ENCODE measurements at regions not wholly inside any gene's neighbourhood (a gene's known extent, or its start where the extent isn't known, plus 50 kb on each side); places are given as distances from the start of the nearest gene placed in this dataset.

GRCh38 chr2:4404363-4404762 is 701.0 kb downstream of the DCDC2C start:
- DNase-seq (no peak), ATAC-seq (no peak)
- Histone ChIP-seq H3K4me1 (ENCODE audit: low read depth) (no peaks in the 10 kb centered on the region), H3K9me3 (peaks cover 39% of the 10 kb centered on the region), H3K4me3 (no peak overlapping the region), H3K36me3 (ENCODE audit: low read depth) (no peaks in the 10 kb centered on the region)
- intact Hi-C loops (cut with DNase I, micrococcal nuclease): no loop called here
- no peak for TF ChIP-seq CTCF (IDR thresholded peaks at IDR 0.05)

- DNase-seq (no peak), ATAC-seq (no peak)
- TF ChIP-seq CTCF (IDR thresholded peaks at IDR 0.05): no peak
- H3K4me3 ChIP-seq: no peak overlapping the region
- no peaks in the 10 kb centered on the region for H3K36me3 ChIP-seq (ENCODE audit: low read depth)
- no peaks in the 10 kb centered on the region for H3K4me1 ChIP-seq (ENCODE audit: low read depth)
- intact Hi-C loops (cut with DNase I, micrococcal nuclease): no loop called here
- H3K9me3 ChIP-seq: peaks cover 42% of the 10 kb centered on the region
These were observed 704.9 kb downstream of the DCDC2C start for GRCh38 chr2:4408321-4408720.

GRCh38 chr2:4412637-4413187 is 709.3 kb downstream of the DCDC2C start:
- TF ChIP-seq CTCF (IDR thresholded peaks at IDR 0.05): no peak
- Histone ChIP-seq H3K36me3 (ENCODE audit: low read depth) (no peaks in the 10 kb centered on the region), H3K9me3 (peaks cover 41% of the 10 kb centered on the region), H3K4me3 (no peak overlapping the region), H3K4me1 (ENCODE audit: low read depth) (no peaks in the 10 kb centered on the region)
- DNase-seq: no peak
- ATAC-seq: no peak
- intact Hi-C loops (cut with DNase I, micrococcal nuclease): no loop called here

- intact Hi-C loops (cut with DNase I, micrococcal nuclease): no loop called here
- Histone ChIP-seq H3K4me1 (ENCODE audit: low read depth) (no peaks in the 10 kb centered on the region), H3K9me3 (peaks cover 54% of the 10 kb centered on the region), H3K4me3 (no peak overlapping the region), H3K36me3 (ENCODE audit: low read depth) (no peaks in the 10 kb centered on the region)
- DNase-seq (no peak), ATAC-seq (no peak)
- no peak for TF ChIP-seq CTCF (IDR thresholded peaks at IDR 0.05)
These were observed 711.8 kb downstream of the DCDC2C start for GRCh38 chr2:4415171-4415570.

- Histone ChIP-seq H3K36me3 (ENCODE audit: low read depth) (no peaks in the 10 kb centered on the region), H3K4me1 (ENCODE audit: low read depth) (no peaks in the 10 kb centered on the region), H3K9me3 (peaks cover 51% of the 10 kb centered on the region), H3K4me3 (no peak overlapping the region)
- DNase-seq (no peak), ATAC-seq (no peak)
- TF ChIP-seq CTCF (IDR thresholded peaks at IDR 0.05): no peak
- intact Hi-C loops (cut with DNase I, micrococcal nuclease): no loop called here
These were observed 712.5 kb downstream of the DCDC2C start for GRCh38 chr2:4415810-4416413.

GRCh38 chr2:4416431-4416830 is 713.1 kb downstream of the DCDC2C start:
- no peak for TF ChIP-seq CTCF (IDR thresholded peaks at IDR 0.05)
- intact Hi-C loops (cut with DNase I, micrococcal nuclease): no loop called here
- H3K4me3 ChIP-seq: no peak overlapping the region
- peaks cover 51% of the 10 kb centered on the region for H3K9me3 ChIP-seq
- no peak for DNase-seq
- H3K36me3 ChIP-seq (ENCODE audit: low read depth): no peaks in the 10 kb centered on the region
- no peak for ATAC-seq
- no peaks in the 10 kb centered on the region for H3K4me1 ChIP-seq (ENCODE audit: low read depth)
